LHCN-M2 (cell line): ENCODE measurements at regions not wholly inside any gene's neighbourhood (a gene's known extent, or its start where the extent isn't known, plus 50 kb on each side); places are given as distances from the start of the nearest gene placed in this dataset.
"Not testable (repeated sequence)": the region's sequence is repeated elsewhere in the genome, so short reads cannot be mapped to it uniquely, and the experiment has no call there.

Experiments
- DNase-seq: peaks from one replicate; pipeline ENCODE4 v3.0.0-alpha.2; 2012; ENCODE audit warnings: low read depth

GRCh38 chr1:208939537-208940085 lies 643.9 kb upstream of the CAMK1G start:
- DNase-seq, result no peak

GRCh38 chr1:208942394-208943130 lies 641.0 kb upstream of the CAMK1G start:
- peak; percentile 35 for DNase-seq

GRCh38 chr1:208943291-208943690 lies 640.2 kb upstream of the CAMK1G start:
- DNase-seq, result no peak

GRCh38 chr1:208944981-208945451 lies 638.5 kb upstream of the CAMK1G start:
- DNase-seq, result no peak

GRCh38 chr1:208950206-208950605 lies 633.3 kb upstream of the CAMK1G start:
- no peak for DNase-seq

GRCh38 chr1:208951026-208951525 lies 632.4 kb upstream of the CAMK1G start:
- no peak for DNase-seq

- peak; percentile 18 for DNase-seq
Observed at GRCh38 chr1:208951908-208952307, 631.6 kb upstream of the CAMK1G start.

GRCh38 chr1:208962867-208963266 lies 620.6 kb upstream of the CAMK1G start:
- no peak for DNase-seq

GRCh38 chr1:208965351-208965750 lies 618.2 kb upstream of the CAMK1G start:
- DNase-seq, result no peak

GRCh38 chr1:208967334-208967733 lies 616.2 kb upstream of the CAMK1G start:
- DNase-seq, result no peak

GRCh38 chr1:208974717-208975116 lies 608.8 kb upstream of the CAMK1G start:
- no peak for DNase-seq

- no peak for DNase-seq
Observed at GRCh38 chr1:208975456-208975855, 608.1 kb upstream of the CAMK1G start.

GRCh38 chr1:208977012-208977411 lies 606.5 kb upstream of the CAMK1G start:
- DNase-seq, result peak; percentile 12

GRCh38 chr1:208977638-208978256 lies 605.8 kb upstream of the CAMK1G start:
- peak; percentile 58 for DNase-seq

GRCh38 chr1:208979776-208980175 lies 603.7 kb upstream of the CAMK1G start:
- peak; percentile 43 for DNase-seq

- peak; percentile 26 for DNase-seq
Observed at GRCh38 chr1:208980605-208981004, 602.9 kb upstream of the CAMK1G start.

GRCh38 chr1:208985231-208985630 lies 598.3 kb upstream of the CAMK1G start:
- no peak for DNase-seq

GRCh38 chr1:208988811-208989222 lies 594.7 kb upstream of the CAMK1G start:
- DNase-seq, result peak; percentile 64

- DNase-seq, result no peak
Observed at GRCh38 chr1:208990456-208990855, 593.1 kb upstream of the CAMK1G start.

GRCh38 chr1:208997053-208997452 lies 586.5 kb upstream of the CAMK1G start:
- not testable (repeated sequence) for DNase-seq

- DNase-seq, result peak; percentile 36
Observed at GRCh38 chr1:208997726-208998312, 585.7 kb upstream of the CAMK1G start.

- DNase-seq, result no peak
Observed at GRCh38 chr1:209008586-209008985, 574.9 kb upstream of the CAMK1G start.
